Fibroblast of lung (primary cell): ENCODE measurements at regions not wholly inside any gene's neighbourhood (a gene's known extent, or its start where the extent isn't known, plus 50 kb on each side); places are given as distances from the start of the nearest gene placed in this dataset.
"Not testable (repeated sequence)": the region's sequence is repeated elsewhere in the genome, so short reads cannot be mapped to it uniquely, and the experiment has no call there.

Experiments used
- DNase-seq, 2 donors: peaks; one replicate each; pipeline versions ENCODE4 v3.0.0 to v3.0.0-alpha.2; 2010; ENCODE audit warnings: low read depth in 2 of 2
- H2AFZ ChIP-seq: 2 replicates; pipeline ENCODE4 v1.5.1; 2012; ENCODE audit warnings: low read length, control low read depth, inconsistent platforms
- H3K27ac ChIP-seq: 2 replicates; pipeline ENCODE4 v1.5.1; 2011; ENCODE audit warnings: low read length, control low read depth; ENCODE audit not compliant: insufficient read depth
- H3K27me3 ChIP-seq: 2 replicates; pipeline ENCODE4 v1.5.1; 2011; ENCODE audit warnings: mild to moderate bottlenecking, low read length; ENCODE audit not compliant: control insufficient read depth, insufficient read depth
- H3K36me3 ChIP-seq: 2 replicates; pipeline ENCODE4 v1.5.1; 2011; ENCODE audit warnings: low read length; ENCODE audit not compliant: control insufficient read depth, insufficient read depth
- H3K4me1 ChIP-seq: 2 replicates; pipeline ENCODE4 v1.5.1; 2011; ENCODE audit warnings: low read length; ENCODE audit not compliant: control insufficient read depth, insufficient read depth; ENCODE audit errors: extremely low read depth
- H3K4me2 ChIP-seq: 2 replicates; pipeline ENCODE4 v1.5.1; 2011; ENCODE audit warnings: low read length, control low read depth; ENCODE audit not compliant: insufficient read depth; ENCODE audit errors: extremely low read depth
- H3K4me3 ChIP-seq, 4 experiments: fragments of 200-600 bp in 1 of 4; sonication (generic) in 1 of 4; replicated peaks in 1 of 4; 2 replicates each; pipeline ENCODE4 v1.5.1; 2011 to 2016; ENCODE audit warnings: low read length in 4 of 4, low read depth in 3 of 4, mild to moderate bottlenecking in 3 of 4, control low read depth in 2 of 4, inconsistent platforms in 1 of 4, mixed read lengths in 1 of 4; ENCODE audit not compliant: insufficient read depth in 1 of 4; ENCODE audit errors: control extremely low read depth in 1 of 4
- H3K79me2 ChIP-seq: 2 replicates; pipeline ENCODE4 v1.5.1; 2012; ENCODE audit warnings: mild to moderate bottlenecking, low read length, inconsistent platforms; ENCODE audit not compliant: control insufficient read depth, insufficient read depth
- H3K9ac ChIP-seq: 2 replicates; pipeline ENCODE4 v1.5.1; 2011; ENCODE audit warnings: mild to moderate bottlenecking, low read length, control low read depth; ENCODE audit not compliant: insufficient read depth
- H3K9me3 ChIP-seq: 2 replicates; pipeline ENCODE4 v1.5.1; 2012; ENCODE audit warnings: low read depth, low read length; ENCODE audit not compliant: control insufficient read depth, insufficient read depth
- H4K20me1 ChIP-seq: 2 replicates; pipeline ENCODE4 v1.5.1; 2011; ENCODE audit warnings: low read length; ENCODE audit not compliant: control insufficient read depth, insufficient read depth; ENCODE audit errors: extremely low read depth
- EZH2 ChIP-seq: IDR thresholded peaks from 2 replicates; pipeline ENCODE4 v1.5.1; 2012; ENCODE audit warnings: low read length, control low read depth, mild to moderate bottlenecking; ENCODE audit errors: missing control alignments
- TF ChIP-seq, protein P1 (sequence below), 2 donors: IDR thresholded peaks in 1 of 2; conservative IDR thresholded peaks in 1 of 2; 1 replicate in 1 of 2; 2 replicates in 1 of 2; pipeline ENCODE4 v1.5.1; 2011 to 2012; ENCODE audit warnings: low read length in 2 of 2, control low read depth in 1 of 2, inconsistent platforms in 1 of 2, low read depth in 1 of 2, mild to moderate bottlenecking in 1 of 2

DNA sequence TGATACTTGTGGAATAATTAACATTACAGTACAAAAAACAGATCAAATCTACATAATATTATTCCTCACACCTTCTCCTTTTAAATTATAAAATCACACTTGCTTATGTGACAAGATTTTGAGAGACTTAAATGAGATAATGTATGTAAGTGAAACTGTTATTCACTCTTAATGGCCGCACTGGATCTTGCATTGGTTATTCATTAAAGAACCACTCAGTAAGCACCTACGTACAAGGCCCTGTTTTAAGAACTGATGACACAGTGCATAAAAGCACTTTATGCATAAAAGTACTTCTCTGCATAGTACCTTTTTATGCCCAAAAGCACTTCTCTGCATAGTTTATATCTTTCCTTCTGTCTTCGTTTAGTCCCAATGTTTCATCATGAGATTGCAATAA lies 172.1 kb downstream of the GOLGA6L6 start:
- DNase-seq, result no peak
- no peaks in the 10 kb centered on the region for H3K36me3 ChIP-seq
- H3K27ac ChIP-seq, result no peak overlapping the region
- H3K79me2 ChIP-seq, result no peaks in the 10 kb centered on the region
- H3K4me2 ChIP-seq, result no peak overlapping the region
- H3K4me3 ChIP-seq, result no peak overlapping the region
- no peak for TF ChIP-seq EZH2
- TF ChIP-seq, protein P1, sequence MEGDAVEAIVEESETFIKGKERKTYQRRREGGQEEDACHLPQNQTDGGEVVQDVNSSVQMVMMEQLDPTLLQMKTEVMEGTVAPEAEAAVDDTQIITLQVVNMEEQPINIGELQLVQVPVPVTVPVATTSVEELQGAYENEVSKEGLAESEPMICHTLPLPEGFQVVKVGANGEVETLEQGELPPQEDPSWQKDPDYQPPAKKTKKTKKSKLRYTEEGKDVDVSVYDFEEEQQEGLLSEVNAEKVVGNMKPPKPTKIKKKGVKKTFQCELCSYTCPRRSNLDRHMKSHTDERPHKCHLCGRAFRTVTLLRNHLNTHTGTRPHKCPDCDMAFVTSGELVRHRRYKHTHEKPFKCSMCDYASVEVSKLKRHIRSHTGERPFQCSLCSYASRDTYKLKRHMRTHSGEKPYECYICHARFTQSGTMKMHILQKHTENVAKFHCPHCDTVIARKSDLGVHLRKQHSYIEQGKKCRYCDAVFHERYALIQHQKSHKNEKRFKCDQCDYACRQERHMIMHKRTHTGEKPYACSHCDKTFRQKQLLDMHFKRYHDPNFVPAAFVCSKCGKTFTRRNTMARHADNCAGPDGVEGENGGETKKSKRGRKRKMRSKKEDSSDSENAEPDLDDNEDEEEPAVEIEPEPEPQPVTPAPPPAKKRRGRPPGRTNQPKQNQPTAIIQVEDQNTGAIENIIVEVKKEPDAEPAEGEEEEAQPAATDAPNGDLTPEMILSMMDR (conservative IDR thresholded peaks at IDR 0.05 in 1 of 2, IDR thresholded peaks at IDR 0.05 in 1 of 2; ENCODE audit: low read depth in 1 of 2, low read length in 2 of 2), result no peak
- no peak overlapping the region for H2AFZ ChIP-seq
- no peaks in the 10 kb centered on the region for H3K4me1 ChIP-seq
- no peaks in the 10 kb centered on the region for H4K20me1 ChIP-seq
- H3K27me3 ChIP-seq, result no peaks in the 10 kb centered on the region
- peaks cover 3% of the 10 kb centered on the region for H3K9me3 ChIP-seq
- no peak overlapping the region for H3K9ac ChIP-seq

DNA sequence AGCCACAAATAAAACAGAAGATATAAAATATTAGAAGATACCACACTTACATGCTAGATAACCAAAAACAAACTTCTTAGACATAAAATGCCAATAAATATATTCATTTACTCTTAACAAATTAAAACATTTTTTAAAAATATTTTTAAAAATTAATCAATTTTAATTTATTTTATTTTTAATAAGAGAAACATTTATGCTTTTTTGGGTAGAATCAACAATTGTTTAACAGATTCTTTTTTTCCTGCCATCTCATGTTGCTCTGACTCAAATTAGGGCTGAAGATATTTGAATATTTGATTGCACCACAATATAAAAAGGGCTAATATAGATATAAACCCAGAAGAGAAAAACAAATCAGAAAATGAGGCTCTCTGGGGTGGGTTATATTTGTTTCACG lies 172.6 kb downstream of the GOLGA6L6 start:
- no peak overlapping the region for H3K4me2 ChIP-seq
- H4K20me1 ChIP-seq, result no peaks in the 10 kb centered on the region
- H3K27me3 ChIP-seq, result no peaks in the 10 kb centered on the region
- no peak overlapping the region for H3K4me3 ChIP-seq
- TF ChIP-seq EZH2, result no peak
- TF ChIP-seq, protein P1 (conservative IDR thresholded peaks at IDR 0.05 in 1 of 2, IDR thresholded peaks at IDR 0.05 in 1 of 2; ENCODE audit: low read depth in 1 of 2, low read length in 2 of 2), result no peak
- H3K9ac ChIP-seq, result no peak overlapping the region
- no peak for DNase-seq
- no peaks in the 10 kb centered on the region for H3K4me1 ChIP-seq
- no peaks in the 10 kb centered on the region for H3K36me3 ChIP-seq
- no peak overlapping the region for H3K27ac ChIP-seq
- H3K79me2 ChIP-seq, result no peaks in the 10 kb centered on the region
- H3K9me3 ChIP-seq, result peaks cover 3% of the 10 kb centered on the region
- no peak overlapping the region for H2AFZ ChIP-seq

DNA sequence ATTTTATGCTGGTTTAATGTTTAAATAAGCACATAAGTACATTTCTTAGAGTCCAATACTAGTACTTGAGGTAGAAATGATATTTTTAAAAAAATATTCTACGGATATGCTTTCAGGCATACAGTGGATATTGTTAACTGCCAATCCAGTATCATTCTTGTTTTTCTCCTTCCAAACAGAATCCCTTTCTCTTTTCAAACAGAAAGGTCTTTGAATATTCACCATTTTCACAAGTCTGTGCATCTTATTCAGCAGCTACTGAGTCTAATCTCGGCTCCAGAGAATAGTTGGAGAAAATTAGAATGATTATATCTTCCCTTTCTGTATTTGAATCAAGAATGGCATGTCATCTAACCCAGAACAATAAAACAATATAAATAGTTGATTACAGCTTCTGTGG lies 174.5 kb downstream of the GOLGA6L6 start:
- no peak for DNase-seq
- Histone ChIP-seq H3K79me2 (no peaks in the 10 kb centered on the region), H4K20me1 (no peaks in the 10 kb centered on the region), H2AFZ (no peak overlapping the region), H3K9ac (no peak overlapping the region), H3K27ac (no peak overlapping the region), H3K9me3 (peaks cover 1% of the 10 kb centered on the region), H3K4me3 (no peak overlapping the region), H3K4me1 (no peaks in the 10 kb centered on the region), H3K27me3 (no peaks in the 10 kb centered on the region), H3K36me3 (no peaks in the 10 kb centered on the region), H3K4me2 (no peak overlapping the region)
- no peak for TF ChIP-seq EZH2
- TF ChIP-seq, protein P1 (conservative IDR thresholded peaks at IDR 0.05 in 1 of 2, IDR thresholded peaks at IDR 0.05 in 1 of 2; ENCODE audit: low read depth in 1 of 2, low read length in 2 of 2), result no peak

DNA sequence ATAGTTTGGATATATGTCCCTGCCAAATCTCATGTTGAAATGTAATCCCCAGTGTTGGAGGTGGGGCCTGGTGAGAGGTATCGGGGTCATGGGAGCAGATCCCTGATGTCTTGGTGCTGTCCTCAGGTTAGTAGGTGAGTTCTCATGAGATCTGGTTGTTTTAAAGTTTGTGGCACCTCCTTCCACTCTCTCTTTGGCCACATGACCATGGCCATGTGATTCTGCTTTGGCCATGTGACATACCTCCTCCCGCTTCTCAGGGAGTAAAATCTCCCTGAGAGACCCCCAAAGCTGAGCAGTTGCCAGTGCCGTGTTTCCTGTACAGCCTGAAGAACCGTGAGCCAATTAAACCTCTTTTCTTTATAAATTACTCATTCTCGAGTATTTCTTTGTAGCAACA lies 178.0 kb downstream of the GOLGA6L6 start:
- H3K9me3 ChIP-seq, H3K36me3 ChIP-seq, H3K79me2 ChIP-seq, H3K4me2 ChIP-seq, H3K4me1 ChIP-seq, H4K20me1 ChIP-seq, DNase-seq, H3K9ac ChIP-seq, H3K27me3 ChIP-seq, H2AFZ ChIP-seq, H3K4me3 ChIP-seq, H3K27ac ChIP-seq: not testable (repeated sequence)
